AG04449 (cell line): ENCODE measurements at regions not wholly inside any gene's neighbourhood (a gene's known extent, or its start where the extent isn't known, plus 50 kb on each side); places are given as distances from the start of the nearest gene placed in this dataset.
A peak's percentile ranks its signal among the peaks of the same experiment; 100 is the strongest.
"Not testable (repeated sequence)": the region's sequence is repeated elsewhere in the genome, so short reads cannot be mapped to it uniquely, and the experiment has no call there.

Experiments used
- CTCF ChIA-PET: fragments of 350-600 bp; formaldehyde crosslinking; extraction: SDS; loops from one replicate; lab custom pipeline; 2021; ENCODE audit warnings: antibody characterized with exemption; lab: Yijun Ruan, JAX
- POLR2A ChIA-PET: fragments of 400-600, 350-600 bp; formaldehyde crosslinking; extraction: SDS; loops from one replicate; lab custom pipeline; 2020; ENCODE audit warnings: antibody characterized with exemption, inconsistent platforms; lab: Yijun Ruan, JAX
- DNase-seq: peaks from one replicate; pipeline ENCODE4 v3.0.0-alpha.2; 2010; ENCODE audit warnings: low read depth, low spot score
- H3K4me3 ChIP-seq: 2 replicates; pipeline ENCODE4 v1.5.1; 2011; ENCODE audit warnings: low read depth, mild to moderate bottlenecking, control low read depth, low read length
- CTCF ChIP-seq: IDR thresholded peaks from one replicate; pipeline ENCODE4 v1.5.1; 2011; ENCODE audit warnings: mild to moderate bottlenecking, moderate library complexity, low read length, control low read depth, inconsistent platforms; ENCODE audit not compliant: insufficient read depth; ENCODE audit errors: missing control alignments

GRCh38 chr7:112951070-112951469 lies 135.6 kb downstream of the GPR85 start:
- ChIA-PET CTCF (no interaction called here), POLR2A (no interaction called here)
- no peak for DNase-seq
- H3K4me3 ChIP-seq = no peak overlapping the region
- TF ChIP-seq CTCF = no peak

DNA sequence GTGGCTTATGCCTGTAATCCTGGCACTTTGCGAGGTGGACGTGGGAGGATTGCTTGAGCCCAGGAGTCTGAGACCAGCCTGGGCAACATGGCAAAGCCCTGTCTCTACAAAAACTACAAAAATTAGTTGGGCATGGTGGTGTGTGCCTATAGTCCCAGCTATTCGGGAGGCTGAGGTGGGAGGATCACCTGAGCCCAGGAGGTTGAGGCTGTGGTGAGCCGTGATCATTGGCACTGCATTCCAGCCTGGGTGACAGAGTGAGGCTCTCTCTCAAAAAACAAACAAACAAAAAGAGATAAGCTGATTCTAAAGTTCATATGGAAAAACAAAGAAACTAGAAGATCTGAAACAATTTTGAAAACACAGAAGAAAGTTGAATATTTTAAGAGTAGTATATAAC lies 136.9 kb downstream of the GPR85 start:
- CTCF ChIA-PET, DNase-seq, POLR2A ChIA-PET, H3K4me3 ChIP-seq: not testable (repeated sequence)

- CTCF ChIA-PET = no interaction called here
- no peak overlapping the region for H3K4me3 ChIP-seq
- POLR2A ChIA-PET = no interaction called here
- no peak for TF ChIP-seq CTCF
- no peak for DNase-seq
These were observed 140.3 kb downstream of the GPR85 start for GRCh38 chr7:112946350-112946749.

DNA sequence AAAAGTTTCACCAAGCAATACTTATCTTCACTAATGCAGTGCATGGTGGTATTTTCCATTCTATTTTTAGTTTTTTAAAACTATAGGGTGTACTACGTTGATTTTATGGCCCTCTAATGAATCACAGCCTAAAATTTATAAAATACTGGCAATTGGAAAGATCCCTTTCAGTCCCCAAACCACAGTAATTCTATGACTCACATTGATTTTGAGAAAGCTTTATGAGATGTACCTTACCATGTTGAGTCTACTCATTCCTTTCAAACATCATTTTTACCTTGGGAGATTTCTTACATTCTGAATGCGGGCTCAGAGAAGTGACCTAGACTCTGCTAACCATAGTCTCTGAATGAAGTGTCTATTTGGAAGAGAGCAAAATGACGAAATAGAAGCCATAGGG lies 141.6 kb downstream of the GPR85 start:
- POLR2A ChIA-PET = no interaction called here
- H3K4me3 ChIP-seq = no peak overlapping the region
- no peak for TF ChIP-seq CTCF
- no peak for DNase-seq
- CTCF ChIA-PET = no interaction called here

DNA sequence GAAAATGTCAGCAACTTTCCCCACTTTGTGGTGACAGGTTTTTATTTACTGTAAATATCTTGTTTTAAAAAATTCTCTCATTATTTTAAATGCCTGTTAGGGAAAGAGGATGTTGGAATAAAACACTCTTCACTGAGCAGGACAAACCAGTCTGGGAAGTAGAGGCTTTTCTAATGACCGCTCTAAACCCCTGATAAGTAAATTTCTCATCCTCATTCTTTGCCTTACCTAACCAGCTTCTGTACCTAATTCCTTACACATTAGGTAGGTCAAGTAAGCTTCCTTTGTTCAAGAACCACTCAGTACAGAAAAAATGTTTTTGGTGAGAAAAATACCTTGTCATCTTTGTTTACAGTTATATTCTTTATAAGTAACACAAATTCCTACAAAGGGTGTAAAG lies 143.6 kb downstream of the GPR85 start:
- CTCF ChIA-PET = no interaction called here
- no peak for TF ChIP-seq CTCF
- POLR2A ChIA-PET = no interaction called here
- no peak overlapping the region for H3K4me3 ChIP-seq
- DNase-seq = no peak

DNA sequence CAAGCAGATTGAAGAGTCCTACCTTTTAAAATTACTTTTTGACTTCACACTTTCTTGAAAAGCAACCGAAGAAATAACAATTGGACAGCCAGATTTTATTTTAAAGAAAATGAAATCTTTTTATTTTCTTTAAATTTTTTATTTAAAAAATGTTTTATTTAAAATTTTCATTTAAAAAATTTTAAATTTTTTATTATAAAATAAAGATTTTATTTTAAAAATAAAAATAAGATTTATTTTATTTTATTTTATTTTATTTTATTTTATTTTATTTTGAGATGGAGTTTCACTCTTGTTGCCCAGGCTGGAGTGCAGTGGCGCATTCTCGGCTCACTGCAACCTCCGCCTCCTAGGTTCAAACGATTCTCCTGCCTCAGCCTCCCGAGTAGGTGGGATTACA lies 144.5 kb downstream of the GPR85 start:
- CTCF ChIA-PET, H3K4me3 ChIP-seq, DNase-seq, POLR2A ChIA-PET: not testable (repeated sequence)

DNA sequence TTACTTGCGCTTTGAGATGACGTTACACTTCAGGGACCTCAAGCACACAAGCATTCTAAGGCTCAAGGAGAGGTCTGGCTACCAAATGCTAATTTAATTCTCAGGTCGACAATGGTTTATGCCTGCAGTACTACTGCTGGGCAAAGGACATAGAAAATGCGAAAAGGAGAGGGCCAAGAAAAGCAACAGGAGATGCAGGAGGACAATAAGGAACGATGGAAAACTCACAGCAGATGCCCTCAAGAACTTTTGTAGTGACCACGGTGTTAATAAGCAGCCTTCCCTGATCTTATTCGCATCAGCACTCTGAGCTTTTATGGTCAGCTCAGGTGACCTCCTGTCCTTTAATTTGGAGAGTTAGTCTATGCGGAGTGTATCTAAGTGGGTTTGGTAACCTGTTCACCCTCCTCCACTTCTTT lies 146.3 kb downstream of the GPR85 start:
- CTCF ChIA-PET = no interaction called here
- no peak for TF ChIP-seq CTCF
- peak; percentile 34 for DNase-seq
- POLR2A ChIA-PET = interaction anchor here (0.8 to 1.4 kb wide), 3 partner anchors 44 to 50 kb away, joined by 3 to 5 read pairs (median 3); no protein-coding TSS in a partner anchor
- peak overlapping the region; percentile 66 for H3K4me3 ChIP-seq
